ENCODE measurements at regions not wholly inside any gene's neighbourhood (a gene's known extent, or its start where the extent isn't known, plus 50 kb on each side); places are given as distances from the start of the nearest gene placed in this dataset.
"Not testable (repeated sequence)": the region's sequence is repeated elsewhere in the genome, so short reads cannot be mapped to it uniquely, and the experiment has no call there.

- Histone ChIP-seq H3K9me3 (ENCODE audit: control insufficient read depth in 4 of 4, low read length in 3 of 4) (peaks cover 0 to 7% (median 4%) of the 10 kb centered on the region in 4 donors), H3K4me1 (ENCODE audit: control insufficient read depth in 4 of 4, insufficient read depth in 4 of 4, low read length in 3 of 4) (no peaks in the 10 kb centered on the region), H3K9ac (ENCODE audit: low read depth in 1 of 2, low read length in 2 of 2) (no peak overlapping the region), H3K27ac (ENCODE audit: low read depth in 1 of 2, low read length in 2 of 2) (no peak overlapping the region), H3K36me3 (ENCODE audit: control insufficient read depth in 4 of 4, insufficient read depth in 3 of 4, low read depth in 1 of 4, low read length in 3 of 4) (no peaks in the 10 kb centered on the region), H3K27me3 (ENCODE audit: control insufficient read depth in 4 of 4, insufficient read depth in 4 of 4, low read length in 3 of 4) (no peaks in the 10 kb centered on the region), H3K4me3 (ENCODE audit: low read depth in 1 of 3, low read length in 3 of 3) (no peak overlapping the region)
- DNase-seq (ENCODE audit: low spot score) = no peak
- TF ChIP-seq SP1 (IDR thresholded peaks at IDR 0.05) = no peak
- TF ChIP-seq HNF4A (conservative IDR thresholded peaks at IDR 0.05) = no peak
- no peak for TF ChIP-seq MAX (IDR thresholded peaks at IDR 0.05)
- no peak for TF ChIP-seq ATF3 (IDR thresholded peaks at IDR 0.05)
- TF ChIP-seq JUND (IDR thresholded peaks at IDR 0.05) = no peak
- TF ChIP-seq YY1 (IDR thresholded peaks at IDR 0.05) = no peak
- TF ChIP-seq FOXA1 (IDR thresholded peaks at IDR 0.05) = no peak
- no peak for TF ChIP-seq HNF4G (IDR thresholded peaks at IDR 0.05)
- no peak for TF ChIP-seq RAD21 (IDR thresholded peaks at IDR 0.05)
- no peak for TF ChIP-seq CTCF (IDR thresholded peaks at IDR 0.05; ENCODE audit: low read depth, low read length, missing input control)
- no peak for TF ChIP-seq TAF1 (conservative IDR thresholded peaks at IDR 0.05)
- no peak for TF ChIP-seq RXRA (IDR thresholded peaks at IDR 0.05)
- no peak for TF ChIP-seq GABPA (IDR thresholded peaks at IDR 0.05 in 1 of 2, conservative IDR thresholded peaks at IDR 0.05 in 1 of 2)
- no peak for TF ChIP-seq EGR1 (IDR thresholded peaks at IDR 0.05; ENCODE audit: low read depth in 2 of 2)
- TF ChIP-seq ZBTB33 (IDR thresholded peaks at IDR 0.05) = no peak
- 49% methylated on average over 1 of the region's 1 CpG for WGBS
Observed at GRCh38 chr10:118973744-118974143, 55.8 kb upstream of the NANOS1 start.

- Histone ChIP-seq H3K27ac (ENCODE audit: low read depth in 1 of 2, low read length in 2 of 2) (no peak overlapping the region), H3K27me3 (ENCODE audit: control insufficient read depth in 4 of 4, insufficient read depth in 4 of 4, low read length in 3 of 4) (no peaks in the 10 kb centered on the region), H3K4me3 (ENCODE audit: low read depth in 1 of 3, low read length in 3 of 3) (no peak overlapping the region), H3K9ac (ENCODE audit: low read depth in 1 of 2, low read length in 2 of 2) (no peak overlapping the region), H3K36me3 (ENCODE audit: control insufficient read depth in 4 of 4, insufficient read depth in 3 of 4, low read depth in 1 of 4, low read length in 3 of 4) (no peaks in the 10 kb centered on the region), H3K4me1 (ENCODE audit: control insufficient read depth in 4 of 4, insufficient read depth in 4 of 4, low read length in 3 of 4) (no peaks in the 10 kb centered on the region), H3K9me3 (ENCODE audit: control insufficient read depth in 4 of 4, low read length in 3 of 4) (peaks cover 0 to 7% (median 4%) of the 10 kb centered on the region in 4 donors)
- no peak for DNase-seq (ENCODE audit: low spot score)
- 82% methylated on average over 3 of the region's 3 CpGs for WGBS
- TF ChIP-seq YY1 (IDR thresholded peaks at IDR 0.05) (no peak), CTCF (IDR thresholded peaks at IDR 0.05; ENCODE audit: low read depth, low read length, missing input control) (no peak), JUND (IDR thresholded peaks at IDR 0.05) (no peak)
Observed at GRCh38 chr10:118974951-118975350, 54.6 kb upstream of the NANOS1 start.

GRCh38 chr10:118976219-118976618 lies 53.3 kb upstream of the NANOS1 start:
- not testable (repeated sequence) for H3K9ac ChIP-seq (ENCODE audit: low read depth in 1 of 2, low read length in 2 of 2); DNase-seq (ENCODE audit: low spot score); H3K27me3 ChIP-seq (ENCODE audit: control insufficient read depth in 4 of 4, insufficient read depth in 4 of 4, low read length in 3 of 4); H3K36me3 ChIP-seq (ENCODE audit: control insufficient read depth in 4 of 4, insufficient read depth in 3 of 4, low read depth in 1 of 4, low read length in 3 of 4); H3K27ac ChIP-seq (ENCODE audit: low read depth in 1 of 2, low read length in 2 of 2); H3K4me3 ChIP-seq (ENCODE audit: low read depth in 1 of 3, low read length in 3 of 3); H3K9me3 ChIP-seq (ENCODE audit: control insufficient read depth in 4 of 4, low read length in 3 of 4); H3K4me1 ChIP-seq (ENCODE audit: control insufficient read depth in 4 of 4, insufficient read depth in 4 of 4, low read length in 3 of 4)
- 91% methylated on average over 3 of the region's 3 CpGs for WGBS
